Hindlimb muscle (tissue), 1 donor: ENCODE measurements at regions not wholly inside any gene's neighbourhood (a gene's known extent, or its start where the extent isn't known, plus 50 kb on each side); places are given as distances from the start of the nearest gene placed in this dataset.
"Not testable (repeated sequence)": the region's sequence is repeated elsewhere in the genome, so short reads cannot be mapped to it uniquely, and the experiment has no call there.

ENCODE experiments used
- DNase-seq: peaks from one replicate; pipeline ENCODE4 v3.0.0-alpha.2; 2013

GRCh38 chr4:181077341-181077740, 1165.9 kb upstream of the TENM3 start:
- peak; percentile 26 for DNase-seq

GRCh38 chr4:181078196-181078595, 1165.0 kb upstream of the TENM3 start:
- peak; percentile 44 for DNase-seq

GRCh38 chr4:181083757-181084361, 1159.3 kb upstream of the TENM3 start:
- no peak for DNase-seq

GRCh38 chr4:181085557-181085956, 1157.6 kb upstream of the TENM3 start:
- DNase-seq: no peak

- no peak for DNase-seq
Measured at GRCh38 chr4:181105487-181105886, 1137.7 kb upstream of the TENM3 start.

- DNase-seq: no peak
Measured at GRCh38 chr4:181106398-181106797, 1136.8 kb upstream of the TENM3 start.

GRCh38 chr4:181108237-181108636, 1135.0 kb upstream of the TENM3 start:
- no peak for DNase-seq

- no peak for DNase-seq
Measured at GRCh38 chr4:181119186-181119585, 1124.0 kb upstream of the TENM3 start.

GRCh38 chr4:181121733-181122132, 1121.5 kb upstream of the TENM3 start:
- no peak for DNase-seq

- DNase-seq: peak; percentile 32
Measured at GRCh38 chr4:181127171-181127570, 1116.0 kb upstream of the TENM3 start.

- not testable (repeated sequence) for DNase-seq
Measured at GRCh38 chr4:181130317-181130716, 1112.9 kb upstream of the TENM3 start.

GRCh38 chr4:181137351-181137750, 1105.9 kb upstream of the TENM3 start:
- DNase-seq: no peak

- no peak for DNase-seq
Measured at GRCh38 chr4:181138116-181138515, 1105.1 kb upstream of the TENM3 start.

GRCh38 chr4:181140037-181140603, 1103.1 kb upstream of the TENM3 start:
- no peak for DNase-seq

GRCh38 chr4:181143250-181143854, 1099.8 kb upstream of the TENM3 start:
- peak; percentile 83 for DNase-seq

GRCh38 chr4:181146051-181146450, 1097.2 kb upstream of the TENM3 start:
- DNase-seq: no peak

GRCh38 chr4:181147416-181147951, 1095.7 kb upstream of the TENM3 start:
- DNase-seq: no peak

GRCh38 chr4:181148470-181148869, 1094.7 kb upstream of the TENM3 start:
- no peak for DNase-seq

GRCh38 chr4:181150191-181150590, 1093.0 kb upstream of the TENM3 start:
- DNase-seq: no peak

- DNase-seq: no peak
Measured at GRCh38 chr4:181151856-181152255, 1091.3 kb upstream of the TENM3 start.

GRCh38 chr4:181157647-181158046, 1085.6 kb upstream of the TENM3 start:
- no peak for DNase-seq

GRCh38 chr4:181158971-181159370, 1084.2 kb upstream of the TENM3 start:
- no peak for DNase-seq

- DNase-seq: no peak
Measured at GRCh38 chr4:181161669-181162068, 1081.5 kb upstream of the TENM3 start.

- no peak for DNase-seq
Measured at GRCh38 chr4:181162266-181162665, 1080.9 kb upstream of the TENM3 start.
